Astrocyte (in vitro differentiated cells and primary cell): ENCODE measurements at regions not wholly inside any gene's neighbourhood (a gene's known extent, or its start where the extent isn't known, plus 50 kb on each side); places are given as distances from the start of the nearest gene placed in this dataset.

ENCODE experiments used
- EZH2 ChIP-seq: IDR thresholded peaks from 2 replicates; pipeline ENCODE4 v1.6.1; 2012; ENCODE audit warnings: mild to moderate bottlenecking, low read length, inconsistent platforms; ENCODE audit not compliant: insufficient read depth
- TF ChIP-seq, protein P1 (sequence below): IDR thresholded peaks from 2 replicates; pipeline ENCODE4 v1.5.1; 2011; ENCODE audit warnings: low read depth, mild to moderate bottlenecking, inconsistent platforms, low read length, moderate library complexity; ENCODE audit not compliant: insufficient read depth

DNA sequence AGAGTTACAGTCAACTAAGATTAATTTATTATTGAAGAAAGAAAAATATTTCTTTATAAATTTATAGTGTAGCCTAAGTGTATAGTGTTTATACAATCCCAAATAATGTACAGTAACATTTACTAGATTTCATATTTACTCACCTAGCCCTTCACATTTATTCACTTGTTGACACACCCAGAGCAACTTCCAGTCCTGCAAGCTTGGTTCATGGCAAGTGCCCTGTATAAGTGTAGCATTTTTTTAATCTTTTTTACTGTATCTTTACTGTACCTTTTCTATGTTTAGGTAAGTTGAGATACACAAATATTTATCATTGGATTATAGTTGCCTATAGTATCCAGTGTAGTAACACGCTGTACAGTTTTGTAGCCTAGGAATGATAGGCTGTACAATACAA, 119.9 kb downstream of the SPATA31D1 start:
- TF ChIP-seq, protein P1, sequence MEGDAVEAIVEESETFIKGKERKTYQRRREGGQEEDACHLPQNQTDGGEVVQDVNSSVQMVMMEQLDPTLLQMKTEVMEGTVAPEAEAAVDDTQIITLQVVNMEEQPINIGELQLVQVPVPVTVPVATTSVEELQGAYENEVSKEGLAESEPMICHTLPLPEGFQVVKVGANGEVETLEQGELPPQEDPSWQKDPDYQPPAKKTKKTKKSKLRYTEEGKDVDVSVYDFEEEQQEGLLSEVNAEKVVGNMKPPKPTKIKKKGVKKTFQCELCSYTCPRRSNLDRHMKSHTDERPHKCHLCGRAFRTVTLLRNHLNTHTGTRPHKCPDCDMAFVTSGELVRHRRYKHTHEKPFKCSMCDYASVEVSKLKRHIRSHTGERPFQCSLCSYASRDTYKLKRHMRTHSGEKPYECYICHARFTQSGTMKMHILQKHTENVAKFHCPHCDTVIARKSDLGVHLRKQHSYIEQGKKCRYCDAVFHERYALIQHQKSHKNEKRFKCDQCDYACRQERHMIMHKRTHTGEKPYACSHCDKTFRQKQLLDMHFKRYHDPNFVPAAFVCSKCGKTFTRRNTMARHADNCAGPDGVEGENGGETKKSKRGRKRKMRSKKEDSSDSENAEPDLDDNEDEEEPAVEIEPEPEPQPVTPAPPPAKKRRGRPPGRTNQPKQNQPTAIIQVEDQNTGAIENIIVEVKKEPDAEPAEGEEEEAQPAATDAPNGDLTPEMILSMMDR = no peak
- TF ChIP-seq EZH2 = no peak
